Hematopoietic multipotent progenitor cell treated with erythropoietin and hydrocortisone succinate and interleukin-3 and kit ligand, for 17 days (in vitro differentiated cells): ENCODE measurements at regions not wholly inside any gene's neighbourhood (a gene's known extent, or its start where the extent isn't known, plus 50 kb on each side); places are given as distances from the start of the nearest gene placed in this dataset.
A peak's percentile ranks its signal among the peaks of the same experiment; 100 is the strongest.

Experiments
- DNase-seq: peaks from one replicate; pipeline ENCODE4 v3.0.0-alpha.2; 2015; ENCODE audit warnings: low spot score

DNA sequence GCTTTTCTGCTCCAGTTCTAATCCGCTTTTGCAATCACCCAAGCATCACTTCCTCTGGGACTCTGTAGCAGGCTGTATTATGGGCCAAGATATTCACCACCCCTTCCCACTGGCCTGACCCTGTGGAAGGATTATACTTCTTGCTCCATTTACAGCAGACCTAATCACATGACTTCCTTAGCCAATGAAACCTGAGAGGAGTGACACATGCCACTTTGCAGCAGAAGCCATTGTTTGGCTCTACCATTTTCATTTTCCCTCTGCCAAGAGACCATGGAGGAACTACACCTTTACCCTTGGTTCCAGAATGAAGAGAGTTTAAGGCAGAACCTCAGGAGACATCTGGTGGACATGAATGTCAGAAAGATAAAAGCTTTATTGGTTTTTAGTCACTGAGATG, 134.9 kb upstream of the HSD17B12 start:
- DNase-seq = no peak

DNA sequence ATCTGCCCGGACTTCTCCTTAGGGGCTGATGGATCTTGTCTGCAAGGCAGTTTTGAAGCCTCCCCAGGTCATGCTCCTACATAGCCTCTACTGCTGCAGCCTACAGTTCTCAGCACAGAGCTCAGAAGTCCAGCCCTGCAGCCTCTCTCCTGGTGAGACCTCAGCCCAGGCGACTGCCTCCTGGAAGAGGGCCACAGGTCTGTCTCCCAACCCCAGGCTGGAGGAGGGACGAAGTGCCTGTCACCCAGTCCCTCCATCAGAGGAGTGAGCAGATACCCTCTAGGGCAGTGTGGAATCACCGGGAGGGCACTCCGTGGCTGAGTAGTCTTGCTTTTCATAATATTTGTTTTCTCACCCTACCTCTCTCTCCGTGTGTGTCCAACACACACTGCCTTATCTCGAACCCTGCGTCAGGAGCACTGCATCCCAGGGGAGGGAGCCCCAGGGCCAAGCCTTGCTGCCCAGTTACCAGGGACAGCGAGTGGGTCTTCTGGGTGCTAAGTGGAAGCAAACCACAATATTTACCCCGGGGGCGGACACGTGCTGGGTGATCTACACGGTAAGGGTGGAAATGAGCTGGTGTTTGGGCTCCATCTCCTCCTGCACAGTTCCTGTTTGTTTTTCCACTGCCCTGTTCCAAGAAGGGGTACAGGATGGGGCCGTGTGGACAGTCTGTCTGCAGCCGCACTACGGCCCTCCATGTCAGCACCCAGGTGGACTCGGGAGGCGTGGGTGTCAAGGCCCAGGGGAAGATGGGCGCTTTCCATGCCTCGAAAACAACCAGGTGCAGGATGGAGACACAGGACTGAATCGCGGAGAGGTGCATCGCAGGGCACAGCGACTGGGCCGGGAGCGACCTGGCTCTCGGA, 133.7 kb upstream of the HSD17B12 start:
- no peak for DNase-seq

DNA sequence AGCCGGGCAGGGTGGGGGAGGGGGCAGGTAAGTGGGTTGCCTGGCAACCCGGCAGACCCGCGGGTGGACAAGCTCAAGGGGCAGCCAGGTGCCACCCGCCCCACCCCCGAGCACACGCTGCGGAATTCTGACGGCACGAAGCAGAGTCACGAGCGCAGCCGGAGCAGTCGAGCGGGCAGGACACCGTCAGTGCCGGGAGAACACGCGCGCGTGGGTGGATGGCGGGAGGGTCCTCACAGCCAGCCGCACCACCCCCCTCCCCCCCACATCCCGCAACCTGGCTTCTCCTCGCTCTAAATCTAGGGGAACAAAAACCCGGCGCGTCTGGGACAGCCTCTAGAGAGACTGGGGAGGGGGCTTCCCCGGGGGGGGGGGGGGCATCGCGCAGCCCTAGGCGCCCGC, 133.1 kb upstream of the HSD17B12 start:
- DNase-seq = no peak

DNA sequence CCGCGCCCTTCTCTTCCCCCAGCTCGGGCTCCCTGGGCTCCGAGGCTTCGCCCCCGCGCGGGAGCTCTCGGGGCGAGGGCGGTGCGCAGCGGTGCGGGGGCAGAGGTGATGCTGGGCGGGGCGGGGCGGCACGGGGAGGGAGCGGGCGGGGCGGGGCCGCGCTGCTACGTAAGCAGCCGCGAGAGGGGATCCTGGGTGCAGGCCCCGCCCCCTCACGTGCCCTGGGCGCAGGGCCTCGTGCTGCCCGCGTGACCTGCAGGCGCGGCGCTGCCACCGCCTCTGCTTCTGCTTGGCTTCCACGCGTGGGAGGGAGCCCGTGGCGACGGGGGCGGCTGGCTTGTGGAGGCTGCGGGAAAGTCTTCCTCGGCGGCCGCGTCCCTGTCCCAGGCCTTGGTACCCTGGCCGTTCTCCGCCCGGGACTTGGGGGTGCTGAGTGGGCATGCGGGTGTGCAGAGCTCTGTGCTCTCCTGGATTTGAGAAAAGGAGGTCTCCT, 132.6 kb upstream of the HSD17B12 start:
- peak; percentile 12 for DNase-seq

DNA sequence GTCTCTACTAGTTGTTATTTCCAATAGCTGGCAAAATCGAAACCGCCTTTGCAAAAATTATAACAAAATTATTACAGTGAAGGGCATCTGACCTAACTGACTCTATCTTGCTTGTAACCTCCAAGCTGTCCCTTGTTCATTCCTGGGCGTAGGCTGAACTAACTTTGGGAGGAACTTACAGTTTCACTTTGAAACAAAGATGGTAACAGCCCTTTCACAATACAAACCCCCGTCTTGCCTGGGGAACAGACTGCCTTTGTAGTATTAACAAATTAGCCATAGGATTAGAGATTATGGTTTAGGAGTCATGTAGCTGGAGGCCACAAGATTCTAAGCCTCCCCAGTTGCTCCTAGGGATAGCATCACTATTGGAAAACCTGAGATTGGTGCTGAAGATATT, 131.6 kb upstream of the HSD17B12 start:
- DNase-seq = no peak

DNA sequence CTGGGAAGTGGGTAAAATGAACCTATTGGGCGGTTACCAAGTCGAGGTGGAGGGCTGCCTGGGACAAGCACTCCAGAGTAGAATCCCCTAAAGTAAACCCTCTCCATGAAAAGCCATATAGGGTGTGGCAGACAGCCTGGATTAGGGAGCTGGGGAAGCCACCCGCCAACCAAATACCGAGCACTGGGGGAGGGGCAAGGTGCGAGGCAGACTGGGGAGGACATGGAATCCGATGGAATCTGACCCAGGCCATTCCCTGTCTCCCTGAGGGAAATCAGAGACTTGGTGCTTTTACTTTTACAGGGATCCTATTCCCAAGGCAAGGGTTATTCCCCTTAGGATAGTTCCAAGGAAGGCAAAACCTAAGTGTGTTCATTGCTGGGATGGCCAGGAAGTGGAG, 130.9 kb upstream of the HSD17B12 start:
- DNase-seq = no peak

DNA sequence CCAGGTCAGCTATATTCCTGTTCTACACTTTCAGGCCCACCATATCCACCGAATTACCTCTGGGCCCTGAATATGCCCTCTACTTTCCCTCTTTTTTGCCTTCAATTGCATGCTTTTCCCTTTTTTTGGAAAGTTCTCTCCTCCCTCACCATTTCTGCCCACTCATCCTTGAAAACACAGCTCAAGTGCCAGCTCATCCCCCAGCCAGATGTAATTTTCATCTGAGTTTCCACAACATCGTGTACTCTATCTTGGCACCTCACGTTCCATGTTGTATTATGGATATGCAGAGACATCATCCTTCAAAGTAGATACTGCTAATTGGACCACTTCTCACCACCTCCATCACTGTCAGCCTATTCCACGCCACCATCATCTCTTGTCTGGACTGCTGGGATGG, 129.8 kb upstream of the HSD17B12 start:
- no peak for DNase-seq

DNA sequence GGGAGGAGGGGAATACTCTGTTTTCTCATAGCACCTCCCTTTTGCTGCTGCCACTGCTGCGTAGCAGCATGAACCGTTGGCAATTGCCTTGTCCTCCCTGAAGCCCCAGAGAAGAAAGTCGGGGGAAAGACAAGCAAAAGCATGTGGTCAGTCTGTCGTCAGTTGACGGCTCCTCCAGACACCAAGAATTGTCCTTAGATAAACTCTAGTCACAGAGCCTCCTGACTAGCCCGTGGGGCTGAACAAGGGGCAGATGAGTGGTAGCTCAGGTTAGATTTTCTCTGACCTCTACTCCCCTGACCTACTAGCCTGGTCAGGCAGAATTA, 126.4 kb upstream of the HSD17B12 start:
- no peak for DNase-seq

DNA sequence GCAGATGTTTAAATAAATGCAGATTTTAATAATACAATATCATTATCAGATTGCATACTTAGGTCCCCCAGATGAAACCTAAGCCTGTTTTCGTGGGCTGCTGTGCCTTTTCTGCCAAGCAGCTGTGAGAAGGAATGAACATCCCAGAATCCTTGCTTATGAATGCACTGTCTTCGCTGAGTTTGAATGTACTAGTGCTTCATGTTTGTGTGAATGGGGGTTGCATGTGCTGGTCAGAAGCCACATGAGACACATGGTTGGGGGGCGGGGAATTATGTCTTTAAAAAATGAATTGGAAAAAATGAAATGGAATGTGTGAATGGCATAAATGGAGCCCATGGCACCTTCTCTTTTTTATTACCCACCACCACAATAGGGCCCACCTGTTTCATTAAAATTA, 125.4 kb upstream of the HSD17B12 start:
- DNase-seq = no peak

DNA sequence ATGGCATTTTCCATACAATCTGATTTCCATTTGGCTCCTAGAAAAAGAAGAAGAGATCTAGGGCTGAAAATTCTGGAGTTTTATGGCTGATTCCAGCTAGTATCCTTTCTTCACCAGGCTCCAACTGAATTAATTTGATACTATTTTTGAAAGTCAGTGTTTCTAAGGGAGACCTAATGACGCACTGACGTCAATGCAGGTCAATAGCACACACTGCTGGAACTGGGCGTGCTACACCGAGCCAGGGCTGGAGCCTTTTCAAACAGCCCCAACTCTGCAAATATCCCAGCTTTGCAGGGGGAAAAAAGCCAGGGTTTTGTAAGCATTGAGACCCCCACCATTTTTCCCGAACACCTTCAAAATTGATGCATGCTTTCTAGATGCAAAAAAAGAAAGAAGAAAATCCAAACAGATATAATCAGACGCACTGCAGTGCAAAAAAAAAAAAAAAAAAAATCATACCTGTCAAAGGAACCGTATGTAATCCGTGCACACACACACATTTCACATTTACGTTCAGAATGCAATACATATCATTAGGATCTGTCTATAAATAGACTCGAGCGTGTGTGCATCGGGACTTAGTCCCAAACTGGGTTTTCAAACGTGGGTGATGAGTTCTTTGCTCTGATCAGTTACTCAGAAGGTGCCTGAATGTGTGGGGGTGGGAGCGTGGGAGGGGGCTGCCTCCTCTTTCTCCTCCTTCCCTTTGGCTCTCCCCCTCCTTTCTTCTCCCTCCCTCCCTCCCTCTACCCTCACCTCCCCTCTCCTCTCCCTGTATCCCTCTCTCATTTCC, 124.5 kb upstream of the HSD17B12 start:
- no peak for DNase-seq

DNA sequence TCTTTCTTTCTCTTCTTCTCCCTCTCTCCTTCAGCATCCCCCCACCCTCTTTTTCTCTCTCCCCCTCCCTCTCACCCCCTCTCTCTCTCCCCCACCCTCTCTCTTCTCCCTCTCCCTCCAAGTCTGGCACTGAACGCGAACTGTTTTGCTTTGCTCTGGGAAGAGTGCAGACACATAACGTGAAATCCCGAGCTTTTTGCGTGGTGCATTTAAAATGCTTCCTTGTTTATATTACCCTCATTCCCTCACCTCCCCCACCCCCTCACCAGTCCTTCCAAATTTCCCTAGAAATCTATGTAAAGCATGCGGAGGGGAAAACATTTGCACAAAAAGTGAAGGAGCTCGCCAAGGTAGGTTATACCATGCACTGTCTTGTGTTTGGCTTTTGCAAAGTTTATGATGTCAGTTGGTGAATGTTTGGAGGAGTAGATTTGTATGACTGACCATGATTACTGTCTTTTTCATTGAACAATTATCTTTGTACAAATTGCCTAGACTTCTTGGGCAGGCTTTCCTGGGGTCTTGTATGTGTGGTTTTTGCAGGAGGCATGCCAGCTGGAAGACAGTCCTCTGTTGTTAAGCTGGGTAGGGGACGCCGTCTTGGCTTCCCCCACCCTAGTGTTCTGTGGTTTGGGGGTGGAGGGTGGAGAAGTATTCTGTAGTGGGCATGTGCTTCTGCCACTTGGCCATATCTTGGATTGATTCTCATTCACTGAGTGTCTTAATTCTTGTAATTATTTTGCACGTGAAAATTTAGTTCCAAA, 123.7 kb upstream of the HSD17B12 start:
- DNase-seq = no peak

DNA sequence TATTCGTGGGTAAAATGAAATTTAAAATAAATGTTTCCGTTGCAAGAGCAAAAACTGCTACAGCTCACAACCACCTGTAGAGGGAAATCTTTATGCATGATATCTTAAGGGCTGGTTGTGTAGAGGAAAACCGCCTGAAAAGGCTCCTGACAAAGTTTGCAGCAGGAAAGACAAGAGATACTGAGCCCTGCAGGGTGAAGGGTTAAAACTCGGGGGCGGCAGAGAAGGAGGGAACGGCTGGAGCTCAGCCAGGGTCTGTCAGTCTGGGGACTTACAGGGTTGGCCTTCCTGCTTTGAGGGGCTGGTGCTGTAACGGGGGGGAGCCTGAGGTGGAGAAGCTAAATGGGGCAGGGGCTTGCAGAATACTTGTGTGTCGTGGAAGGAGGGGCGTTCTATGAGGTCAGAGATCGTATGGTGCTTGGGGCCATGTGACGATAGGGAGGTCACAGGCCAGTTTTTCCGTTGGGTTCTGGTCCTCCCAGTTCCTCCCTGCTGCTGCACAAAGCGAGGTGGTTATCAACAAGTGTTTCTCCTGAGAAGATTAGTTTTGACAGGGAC, 122.9 kb upstream of the HSD17B12 start:
- no peak for DNase-seq

DNA sequence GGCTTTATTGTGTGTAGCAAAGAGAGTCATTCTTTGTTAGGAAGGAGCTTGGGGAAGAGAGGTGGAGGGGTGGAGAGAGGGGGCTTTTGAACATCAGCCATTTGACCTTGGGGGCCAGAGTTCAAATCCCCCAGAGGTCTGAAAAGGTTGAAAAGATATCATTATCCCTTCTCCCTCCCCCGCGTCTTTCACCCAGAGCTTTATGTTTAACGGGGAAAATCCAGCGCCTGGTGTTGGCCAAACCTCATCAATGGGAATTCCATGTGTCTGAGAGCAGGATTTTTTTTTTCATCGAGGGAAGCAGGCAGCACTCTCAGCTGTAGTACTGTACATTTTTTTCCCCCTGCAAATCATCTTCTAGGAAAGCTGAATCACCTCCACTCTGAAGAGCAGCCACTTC, 122.4 kb upstream of the HSD17B12 start:
- DNase-seq = no peak

DNA sequence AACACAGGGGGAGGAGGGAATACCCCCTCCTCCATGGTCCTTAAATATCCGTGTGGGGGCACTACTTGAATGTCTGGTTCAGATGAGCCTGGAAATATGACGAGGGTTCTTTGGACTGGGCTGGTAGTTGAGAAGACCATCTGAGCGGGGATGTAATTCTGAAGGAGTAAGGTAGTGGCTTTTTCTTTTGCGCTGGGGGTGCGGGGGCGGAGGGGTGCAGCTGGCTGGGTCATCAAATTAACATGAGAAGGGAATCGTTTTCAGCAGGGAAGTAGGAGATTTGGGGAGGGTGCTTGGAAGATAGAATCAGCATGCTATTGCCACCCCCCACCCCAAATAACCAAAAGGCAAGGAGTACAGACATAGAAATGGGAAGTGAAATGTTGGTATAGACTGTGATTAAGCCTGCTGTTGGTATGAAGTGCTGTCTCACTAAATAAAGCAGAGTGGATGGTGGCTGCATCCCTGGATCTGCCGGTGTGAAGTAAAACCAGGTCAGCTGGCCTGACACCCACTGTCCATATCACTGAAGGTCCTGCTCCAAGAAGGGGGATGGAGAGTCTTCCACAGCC, 121.9 kb upstream of the HSD17B12 start:
- no peak for DNase-seq

DNA sequence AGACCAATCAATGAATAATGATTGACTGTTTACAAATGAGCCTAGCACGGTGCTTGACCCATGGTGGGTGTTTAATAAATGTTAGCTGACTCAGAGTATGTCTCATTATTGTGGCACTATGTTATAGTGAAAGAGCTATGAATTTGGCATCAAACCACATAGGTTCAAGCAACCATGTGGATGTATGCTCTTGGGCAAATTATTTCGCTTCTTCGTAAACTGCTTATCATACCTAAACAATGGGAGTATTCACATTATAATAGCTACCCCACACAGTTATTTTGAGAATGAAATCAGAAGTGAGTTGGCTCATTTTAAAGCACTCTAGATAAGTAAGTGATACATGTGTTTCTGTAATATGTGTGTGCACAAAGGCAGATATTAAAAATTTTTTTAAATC, 118.7 kb upstream of the HSD17B12 start:
- no peak for DNase-seq

DNA sequence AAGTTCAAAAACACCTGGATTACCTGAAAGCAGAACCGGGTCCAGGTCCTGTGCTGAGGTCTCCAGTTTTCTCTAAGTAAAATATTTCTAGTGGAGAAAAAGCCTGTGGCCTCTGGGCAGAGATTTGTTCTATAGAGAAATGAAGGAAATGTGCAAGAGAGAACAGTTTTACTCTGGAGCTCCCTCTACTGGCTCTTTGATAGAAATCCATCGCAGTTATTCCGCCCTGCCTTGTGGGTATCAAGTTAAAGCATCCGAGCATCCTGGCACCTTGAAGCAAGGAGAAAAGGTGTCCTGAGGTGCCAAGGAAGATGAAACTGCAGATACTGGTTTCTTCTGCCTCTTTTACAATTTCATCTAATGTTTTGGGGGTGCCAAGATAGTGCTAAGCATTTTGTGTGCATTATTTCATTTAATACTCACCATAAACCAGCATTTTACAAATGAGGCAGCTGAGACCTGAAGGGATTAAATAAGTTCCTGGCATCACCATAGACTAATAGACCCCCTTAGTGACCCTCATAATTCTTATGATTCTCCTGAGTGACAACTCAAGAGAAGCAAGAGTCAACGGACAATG, 113.1 kb upstream of the HSD17B12 start:
- peak; percentile 52 for DNase-seq

DNA sequence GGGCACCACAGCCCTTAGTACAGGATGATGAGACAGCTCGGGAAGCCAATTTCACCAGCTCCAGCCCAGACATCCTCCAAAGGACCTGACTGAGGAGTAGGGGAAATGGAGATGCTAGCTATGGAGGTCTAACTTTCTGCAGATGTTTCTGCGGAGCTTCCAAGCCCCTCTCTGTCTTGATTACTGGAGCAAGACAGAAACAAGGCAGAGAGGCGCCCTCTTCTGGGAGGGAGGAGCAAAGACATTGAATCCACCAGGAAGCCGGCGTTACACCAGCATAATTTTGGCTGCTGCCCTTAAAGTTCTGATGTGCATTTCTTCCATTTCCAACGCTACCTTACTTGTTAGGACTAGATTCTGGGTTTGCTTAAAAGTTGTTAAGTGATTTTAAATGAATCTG, 107.3 kb upstream of the HSD17B12 start:
- DNase-seq = no peak

DNA sequence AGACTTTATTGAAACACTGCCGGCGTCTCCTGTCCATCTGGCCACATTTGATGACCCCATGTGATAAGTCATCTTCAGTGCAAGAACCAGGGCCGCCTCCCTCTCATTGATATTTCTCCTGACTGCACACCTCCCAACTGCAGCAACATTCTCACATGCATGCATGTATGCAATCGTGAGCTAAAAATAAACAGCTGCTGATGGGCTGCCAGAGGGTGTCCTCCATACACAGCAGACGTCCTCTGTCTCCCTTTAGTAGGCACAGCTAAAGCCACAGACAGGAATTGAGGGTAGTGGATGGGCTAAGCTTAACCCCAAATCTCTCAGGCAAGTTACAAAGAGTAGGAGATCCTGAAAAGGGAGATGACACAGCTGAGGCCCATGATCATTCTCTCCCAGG, 106.7 kb upstream of the HSD17B12 start:
- DNase-seq = no peak

DNA sequence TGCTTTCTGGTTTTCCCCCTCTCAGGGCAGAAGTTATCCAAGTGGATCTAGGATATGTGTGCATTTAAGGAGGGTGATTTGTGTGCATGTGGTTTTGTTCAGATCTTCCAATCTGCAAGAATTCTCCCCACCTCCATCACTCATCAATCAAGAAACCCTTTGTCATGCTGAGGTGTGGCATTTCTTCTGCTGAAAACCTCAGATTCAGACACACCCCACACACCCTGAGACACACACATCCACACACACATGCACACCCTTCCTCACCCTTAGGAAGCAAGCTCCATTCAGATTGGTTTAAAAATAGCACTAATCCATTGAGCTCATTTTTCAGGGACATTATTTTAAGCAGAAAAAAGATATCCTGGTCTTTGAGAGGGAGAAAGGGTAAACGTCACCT, 106.1 kb upstream of the HSD17B12 start:
- no peak for DNase-seq

DNA sequence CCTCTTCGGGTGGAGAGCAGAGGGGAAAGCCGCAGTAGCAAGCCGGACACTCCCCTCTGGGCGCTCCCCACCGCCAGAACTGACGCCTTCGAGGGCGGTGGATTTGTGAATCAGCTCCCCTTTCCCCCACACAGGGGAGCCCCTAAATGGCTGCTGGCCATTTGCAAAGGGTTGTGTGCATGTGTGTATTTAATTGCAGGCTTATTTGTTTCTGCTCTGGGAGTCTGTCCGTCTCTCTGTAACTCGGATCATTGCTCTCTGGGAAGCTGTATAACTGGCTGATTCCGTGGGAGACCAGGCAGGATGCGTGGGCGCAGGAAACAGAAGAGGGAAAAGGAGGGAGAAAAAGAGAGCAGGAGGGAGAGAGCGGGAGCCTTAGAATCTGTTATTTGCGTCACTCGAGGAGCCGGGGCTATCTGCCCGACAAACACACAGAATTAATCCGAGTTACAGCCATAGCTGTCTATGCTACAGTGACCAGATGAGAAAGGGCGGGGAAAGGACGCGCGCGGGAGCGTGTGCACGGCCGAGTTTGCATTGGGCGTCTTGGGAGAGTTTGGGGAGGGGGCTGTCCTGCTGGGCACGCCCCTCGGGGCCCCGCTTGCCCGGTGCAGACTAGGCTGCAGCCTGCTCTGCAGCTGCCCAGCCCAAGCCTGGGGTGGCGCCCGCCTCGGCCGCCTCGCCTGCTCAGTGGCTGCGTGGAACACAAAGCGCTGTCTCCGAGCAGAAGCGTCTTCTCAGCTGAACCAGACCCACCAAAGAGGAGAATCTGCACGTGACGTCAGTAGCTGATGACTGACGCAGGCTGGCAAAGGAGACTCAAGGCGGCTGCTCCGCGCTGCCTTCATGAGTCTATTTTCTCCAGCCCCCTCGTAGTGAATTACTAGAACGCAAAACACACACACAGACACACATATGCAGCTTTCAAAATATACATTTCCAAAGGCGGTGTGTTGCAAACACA, 105.3 kb upstream of the HSD17B12 start:
- DNase-seq = no peak
